ENCODE measurements at regions not wholly inside any gene's neighbourhood (a gene's known extent, or its start where the extent isn't known, plus 50 kb on each side); places are given as distances from the start of the nearest gene placed in this dataset.

- TF ChIP-seq, protein P1, sequence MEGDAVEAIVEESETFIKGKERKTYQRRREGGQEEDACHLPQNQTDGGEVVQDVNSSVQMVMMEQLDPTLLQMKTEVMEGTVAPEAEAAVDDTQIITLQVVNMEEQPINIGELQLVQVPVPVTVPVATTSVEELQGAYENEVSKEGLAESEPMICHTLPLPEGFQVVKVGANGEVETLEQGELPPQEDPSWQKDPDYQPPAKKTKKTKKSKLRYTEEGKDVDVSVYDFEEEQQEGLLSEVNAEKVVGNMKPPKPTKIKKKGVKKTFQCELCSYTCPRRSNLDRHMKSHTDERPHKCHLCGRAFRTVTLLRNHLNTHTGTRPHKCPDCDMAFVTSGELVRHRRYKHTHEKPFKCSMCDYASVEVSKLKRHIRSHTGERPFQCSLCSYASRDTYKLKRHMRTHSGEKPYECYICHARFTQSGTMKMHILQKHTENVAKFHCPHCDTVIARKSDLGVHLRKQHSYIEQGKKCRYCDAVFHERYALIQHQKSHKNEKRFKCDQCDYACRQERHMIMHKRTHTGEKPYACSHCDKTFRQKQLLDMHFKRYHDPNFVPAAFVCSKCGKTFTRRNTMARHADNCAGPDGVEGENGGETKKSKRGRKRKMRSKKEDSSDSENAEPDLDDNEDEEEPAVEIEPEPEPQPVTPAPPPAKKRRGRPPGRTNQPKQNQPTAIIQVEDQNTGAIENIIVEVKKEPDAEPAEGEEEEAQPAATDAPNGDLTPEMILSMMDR (IDR thresholded peaks at IDR 0.05): no peak
- no peak for TF ChIP-seq POLR2A (IDR thresholded peaks at IDR 0.05)
Measured at GRCh38 chr18:70558371-70558770, 269.5 kb downstream of the SOCS6 start.

GRCh38 chr18:70554854-70555445, 266.1 kb downstream of the SOCS6 start:
- no peaks in the 10 kb centered on the region for H3K4me1 ChIP-seq
- H3K27me3 ChIP-seq: no peaks in the 10 kb centered on the region
- TF ChIP-seq, protein P1 (IDR thresholded peaks at IDR 0.05): no peak
- H3K9me3 ChIP-seq: no peaks in the 10 kb centered on the region
- H3K36me3 ChIP-seq: no peaks in the 10 kb centered on the region
- H3K4me3 ChIP-seq: no peak overlapping the region
- no peak overlapping the region for H3K27ac ChIP-seq
- DNase-seq (ENCODE audit: low spot score in 2 of 2): no peak
- 74 to 75% methylated on average over 2 of the region's 2 CpGs for WGBS, 2 donors

More at GRCh38 chr18:70558371-70558770, 269.5 kb downstream of the SOCS6 start:
- no peak overlapping the region for H3K27ac ChIP-seq
- H3K9me3 ChIP-seq: no peaks in the 10 kb centered on the region
- no peaks in the 10 kb centered on the region for H3K4me1 ChIP-seq
- no peak for DNase-seq (ENCODE audit: low spot score in 2 of 2)
- H3K27me3 ChIP-seq: no peaks in the 10 kb centered on the region
- 83 to 91% methylated on average over 1 of the region's 1 CpG for WGBS, 2 donors
- H3K36me3 ChIP-seq: no peaks in the 10 kb centered on the region
- no peak overlapping the region for H3K4me3 ChIP-seq

DNA sequence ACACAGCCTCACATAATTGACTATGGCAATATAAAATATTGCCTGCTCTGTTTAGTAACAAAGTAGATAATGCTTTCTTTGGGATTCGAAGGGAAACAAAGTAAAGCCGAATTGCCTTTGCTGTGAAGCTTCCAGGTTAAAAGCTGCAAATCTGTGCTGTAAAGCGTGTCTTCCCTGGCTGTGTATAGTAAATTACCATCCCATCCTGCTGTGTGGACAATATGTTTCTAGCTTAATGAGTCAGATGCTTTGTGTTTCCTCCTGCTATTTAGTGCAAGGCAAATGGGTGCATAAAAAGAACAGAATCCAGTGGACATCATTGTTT, 265.1 kb downstream of the SOCS6 start:
- Histone ChIP-seq H3K36me3 (no peaks in the 10 kb centered on the region), H3K9me3 (no peaks in the 10 kb centered on the region), H3K4me3 (no peak overlapping the region), H3K4me1 (no peaks in the 10 kb centered on the region), H3K27me3 (no peaks in the 10 kb centered on the region), H3K27ac (no peak overlapping the region)
- WGBS, 2 donors: 20 to 27% methylated on average over 3 of the region's 3 CpGs
- DNase-seq (ENCODE audit: low spot score in 2 of 2): no peak
- no peak for TF ChIP-seq POLR2A (IDR thresholded peaks at IDR 0.05)
- no peak for TF ChIP-seq EP300 (IDR thresholded peaks at IDR 0.05)
- TF ChIP-seq, protein P1 (IDR thresholded peaks at IDR 0.05): no peak

DNA sequence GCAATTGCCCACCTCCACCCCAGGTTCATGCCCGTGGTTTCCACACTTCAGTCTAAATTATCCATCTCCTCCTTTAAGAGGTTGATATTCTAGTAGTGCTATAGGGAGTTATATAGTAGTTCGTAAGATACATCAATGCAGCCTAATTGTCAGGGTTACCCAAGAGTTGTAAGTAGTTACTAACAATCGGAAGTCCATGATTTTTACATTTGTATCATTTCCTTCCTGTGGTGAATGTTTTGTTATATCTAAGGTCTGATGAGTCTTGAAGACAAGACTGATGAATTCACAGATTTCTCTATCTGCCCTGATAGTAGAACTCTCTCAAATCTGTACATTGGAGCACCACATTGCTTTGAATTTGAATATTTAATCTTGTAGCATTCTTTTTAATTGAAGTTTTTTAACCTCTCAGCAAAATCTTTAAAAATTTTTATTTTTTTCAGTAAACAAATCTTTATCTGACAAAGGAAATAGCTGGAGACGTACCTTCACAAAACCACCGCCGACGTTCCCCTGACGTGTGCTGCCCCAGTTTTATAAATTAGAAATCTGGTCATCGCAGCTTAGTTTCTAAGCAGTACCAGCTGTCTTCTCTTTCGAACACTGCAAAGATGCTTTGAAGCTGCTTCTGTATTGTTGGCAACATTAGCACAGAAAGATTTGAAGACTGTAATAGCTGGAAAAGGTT, 264.5 kb downstream of the SOCS6 start:
- Histone ChIP-seq H3K9me3 (no peaks in the 10 kb centered on the region), H3K27ac (no peak overlapping the region), H3K4me3 (no peak overlapping the region), H3K4me1 (no peaks in the 10 kb centered on the region), H3K36me3 (no peaks in the 10 kb centered on the region), H3K27me3 (no peaks in the 10 kb centered on the region)
- 38 to 54% methylated on average over 10 of the region's 10 CpGs for WGBS, 2 donors
- DNase-seq (ENCODE audit: low spot score in 2 of 2): no peak
- TF ChIP-seq, protein P1 (IDR thresholded peaks at IDR 0.05): no peak
- TF ChIP-seq EP300 (IDR thresholded peaks at IDR 0.05) (no peak), POLR2A (IDR thresholded peaks at IDR 0.05) (no peak)

GRCh38 chr18:70536370-70537062, 247.7 kb downstream of the SOCS6 start:
- Histone ChIP-seq H3K9me3 (peaks cover 0 to 10% (median 0%) of the 10 kb centered on the region in 4 donors), H3K36me3 (no peaks in the 10 kb centered on the region), H3K27me3 (no peaks in the 10 kb centered on the region), H3K4me1 (no peaks in the 10 kb centered on the region), H3K4me3 (no peak overlapping the region), H3K27ac (no peak overlapping the region)
- WGBS, 2 donors: 86% methylated on average over 6 of the region's 6 CpGs
- DNase-seq (ENCODE audit: low spot score in 2 of 2): no peak
- TF ChIP-seq, protein P1 (IDR thresholded peaks at IDR 0.05): no peak
- TF ChIP-seq POLR2A (IDR thresholded peaks at IDR 0.05): no peak
- TF ChIP-seq EP300 (IDR thresholded peaks at IDR 0.05): no peak

Data from tibial nerve (tissue), 4 donors.